Breast epithelium (tissue), 4 donors: ENCODE measurements at regions not wholly inside any gene's neighbourhood (a gene's known extent, or its start where the extent isn't known, plus 50 kb on each side); places are given as distances from the start of the nearest gene placed in this dataset.

Source experiments
- DNase-seq, 2 donors: peaks; one replicate each; pipeline ENCODE4 v3.0.0-alpha.2; 2019; ENCODE audit warnings: low spot score in 2 of 2
- H3K27ac ChIP-seq, 2 donors: fragments of 200-600 bp; sonication (generic) in 1 of 2; one replicate each; pipeline ENCODE4 v1.5.1; 2016 to 2019; ENCODE audit warnings: mild to moderate bottlenecking in 1 of 2
- H3K27me3 ChIP-seq, 2 donors: fragments of 200-600 bp; sonication (generic) in 1 of 2; one replicate each; pipeline versions ENCODE4 v1.5.1 to v1.6.0; 2017 to 2019; ENCODE audit warnings: control low read depth in 1 of 2, mild to moderate bottlenecking in 1 of 2
- H3K36me3 ChIP-seq: fragments of 200-600 bp; one replicate; pipeline ENCODE4 v1.5.1; 2019
- H3K4me1 ChIP-seq, 2 donors: fragments of 200-600 bp; sonication (generic); one replicate each; pipeline ENCODE4 v1.5.1; 2016 to 2019; ENCODE audit warnings: control low read depth in 1 of 2
- H3K4me3 ChIP-seq, 3 donors: fragments of 200-600 bp; sonication (generic); 1 replicate in 2 of 3; 2 replicates in 1 of 3; pipeline ENCODE4 v1.5.1; 2016 to 2019; ENCODE audit warnings: mild to moderate bottlenecking in 3 of 3, moderate library complexity in 2 of 3
- H3K9me3 ChIP-seq, 2 donors: fragments of 200-600 bp; sonication (generic) in 1 of 2; one replicate each; pipeline ENCODE4 v1.5.1; 2016 to 2019; ENCODE audit warnings: control low read depth in 1 of 2
- POLR2A ChIP-seq: fragments of 450-650 bp; IDR thresholded peaks from one replicate; pipeline ENCODE4 v1.6.1; 2016; ENCODE audit warnings: antibody characterized with exemption, mild to moderate bottlenecking, moderate library complexity
- POLR2AphosphoS5 ChIP-seq, 3 donors: sonication (generic); formaldehyde crosslinking; IDR thresholded peaks; one replicate each; pipeline ENCODE4 v1.6.1; 2017; ENCODE audit warnings: antibody characterized with exemption in 3 of 3
- intact Hi-C: fragments of 100-400 bp; cut with DNase I; formaldehyde crosslinking; loops from one replicate; pipeline ENCODE4 v1.15.1; 2023; ENCODE audit warnings: low total_unique reads
- TF ChIP-seq, protein P1 (sequence below), 3 donors: fragments of 450-650 bp; IDR thresholded peaks; one replicate each; pipeline ENCODE4 v1.5.1; 2016 to 2017; ENCODE audit warnings: antibody characterized with exemption in 3 of 3, mild to moderate bottlenecking in 3 of 3, moderate library complexity in 3 of 3

DNA sequence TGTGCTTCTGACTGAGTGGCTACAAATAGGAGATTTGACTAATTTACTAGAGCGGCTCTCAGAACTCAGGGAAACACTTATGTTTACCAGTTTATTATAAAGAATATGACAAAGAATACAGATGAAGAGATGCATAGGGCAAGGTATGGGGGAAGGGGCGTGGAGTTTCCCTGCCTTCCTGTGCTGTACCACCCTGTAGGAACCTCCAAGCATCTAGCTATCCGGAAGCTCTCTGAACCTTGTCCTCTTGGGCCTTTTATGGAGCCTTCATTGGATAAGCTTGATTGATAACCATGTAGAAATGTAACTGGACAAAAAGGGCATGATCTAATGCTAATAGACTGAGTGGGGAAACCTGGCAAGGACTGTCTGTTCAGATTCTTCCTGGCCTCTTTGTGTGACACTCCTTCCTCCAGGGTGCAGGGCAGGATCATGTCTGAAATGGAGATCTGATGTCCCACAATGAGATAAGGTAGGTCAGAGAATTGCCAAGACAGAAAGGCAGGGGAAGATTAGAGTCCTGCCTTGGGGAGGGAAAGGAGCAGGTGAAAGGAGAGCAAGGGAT, 101.8 kb upstream of the NPAS2 start:
- Histone ChIP-seq H3K4me1 (no peaks in the 10 kb centered on the region), H3K36me3 (no peaks in the 10 kb centered on the region), H3K27me3 (no peaks in the 10 kb centered on the region), H3K27ac (no peak overlapping the region), H3K4me3 (no peak overlapping the region), H3K9me3 (peaks cover 0 to 6% of the 10 kb centered on the region in 2 donors)
- no peak for DNase-seq
- intact Hi-C loops: no loop called here
- TF ChIP-seq, protein P1, sequence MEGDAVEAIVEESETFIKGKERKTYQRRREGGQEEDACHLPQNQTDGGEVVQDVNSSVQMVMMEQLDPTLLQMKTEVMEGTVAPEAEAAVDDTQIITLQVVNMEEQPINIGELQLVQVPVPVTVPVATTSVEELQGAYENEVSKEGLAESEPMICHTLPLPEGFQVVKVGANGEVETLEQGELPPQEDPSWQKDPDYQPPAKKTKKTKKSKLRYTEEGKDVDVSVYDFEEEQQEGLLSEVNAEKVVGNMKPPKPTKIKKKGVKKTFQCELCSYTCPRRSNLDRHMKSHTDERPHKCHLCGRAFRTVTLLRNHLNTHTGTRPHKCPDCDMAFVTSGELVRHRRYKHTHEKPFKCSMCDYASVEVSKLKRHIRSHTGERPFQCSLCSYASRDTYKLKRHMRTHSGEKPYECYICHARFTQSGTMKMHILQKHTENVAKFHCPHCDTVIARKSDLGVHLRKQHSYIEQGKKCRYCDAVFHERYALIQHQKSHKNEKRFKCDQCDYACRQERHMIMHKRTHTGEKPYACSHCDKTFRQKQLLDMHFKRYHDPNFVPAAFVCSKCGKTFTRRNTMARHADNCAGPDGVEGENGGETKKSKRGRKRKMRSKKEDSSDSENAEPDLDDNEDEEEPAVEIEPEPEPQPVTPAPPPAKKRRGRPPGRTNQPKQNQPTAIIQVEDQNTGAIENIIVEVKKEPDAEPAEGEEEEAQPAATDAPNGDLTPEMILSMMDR (IDR thresholded peaks at IDR 0.05): no peak
- TF ChIP-seq POLR2A (no peak), POLR2AphosphoS5 (IDR thresholded peaks at IDR 0.05) (no peak)

DNA sequence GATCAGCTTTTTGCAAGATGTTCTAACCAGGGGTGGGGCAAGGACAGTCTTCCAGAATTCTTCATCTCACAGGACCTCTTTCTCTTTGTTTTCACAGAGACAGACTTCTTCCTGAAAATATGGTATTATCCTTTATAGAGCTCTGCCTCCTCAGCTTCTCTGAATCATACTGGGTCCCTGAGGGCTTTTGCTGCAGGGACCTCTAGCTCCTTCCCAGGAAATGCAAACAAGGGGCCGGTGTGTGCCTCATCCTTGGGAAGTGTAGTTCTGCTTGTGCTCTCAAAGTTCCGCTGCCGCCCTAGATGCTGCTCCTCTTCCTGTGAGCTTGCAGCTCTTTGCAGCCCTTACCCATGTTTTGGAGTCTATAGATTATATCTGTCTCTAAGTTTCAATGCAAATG, 99.5 kb upstream of the NPAS2 start:
- Histone ChIP-seq H3K27me3 (no peaks in the 10 kb centered on the region), H3K27ac (no peak overlapping the region), H3K9me3 (peaks cover 0 to 6% of the 10 kb centered on the region in 2 donors), H3K36me3 (no peaks in the 10 kb centered on the region), H3K4me1 (no peaks in the 10 kb centered on the region), H3K4me3 (no peak overlapping the region)
- no peak for DNase-seq
- TF ChIP-seq, protein P1 (IDR thresholded peaks at IDR 0.05): no peak
- TF ChIP-seq POLR2AphosphoS5 (IDR thresholded peaks at IDR 0.05) (no peak), POLR2A (no peak)
- intact Hi-C loops: loop anchor here (10.0 kb wide), 1 partner anchor 274 kb away; no protein-coding TSS in a partner anchor

DNA sequence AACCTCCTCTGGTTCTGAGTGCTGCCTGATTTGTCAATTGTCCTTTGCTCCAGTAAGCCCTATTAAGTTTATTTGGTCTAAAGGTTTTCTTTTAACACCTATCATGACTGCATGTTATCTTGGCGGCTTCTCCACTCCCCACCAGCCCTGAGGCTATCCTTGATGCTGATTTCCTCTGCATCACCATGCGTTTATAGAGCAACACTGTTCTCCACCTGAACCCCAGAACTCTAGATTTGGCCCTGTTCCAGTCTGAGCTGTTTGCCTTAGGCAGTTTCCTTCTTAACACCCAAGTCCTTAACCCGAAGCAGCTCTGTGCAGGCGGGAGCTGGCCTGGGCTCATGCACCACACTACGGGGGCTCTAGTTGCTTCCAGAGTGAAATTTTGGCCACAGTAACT, 98.2 kb upstream of the NPAS2 start:
- TF ChIP-seq POLR2AphosphoS5 (IDR thresholded peaks at IDR 0.05): no peak
- no peak for TF ChIP-seq POLR2A
- TF ChIP-seq, protein P1 (IDR thresholded peaks at IDR 0.05): no peak
- intact Hi-C loops: loop anchor here (10.0 kb wide), 1 partner anchor 273 kb away; no protein-coding TSS in a partner anchor
- Histone ChIP-seq H3K4me3 (no peak overlapping the region), H3K9me3 (peaks cover 0 to 6% of the 10 kb centered on the region in 2 donors), H3K27me3 (no peaks in the 10 kb centered on the region), H3K36me3 (no peaks in the 10 kb centered on the region), H3K27ac (no peak overlapping the region), H3K4me1 (no peaks in the 10 kb centered on the region)
- no peak for DNase-seq

DNA sequence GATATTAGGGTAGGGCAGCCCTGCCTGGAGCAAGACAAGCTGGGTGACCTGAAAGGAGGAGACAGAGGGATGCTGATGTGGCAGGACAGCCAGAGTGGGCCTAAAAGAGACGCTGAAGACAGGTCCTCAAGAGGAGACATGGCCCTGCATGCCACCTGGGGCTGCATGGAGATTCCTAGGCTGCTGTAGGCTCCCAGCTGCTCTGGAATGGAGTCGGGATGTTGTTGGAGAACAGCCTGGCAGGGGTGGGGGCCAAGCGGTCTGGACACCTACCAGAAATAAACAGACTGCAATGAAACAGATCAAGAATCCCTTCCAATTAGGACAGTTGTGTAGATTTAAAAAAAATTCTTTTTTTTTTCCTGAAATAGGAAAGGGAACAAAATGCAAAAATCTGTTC, 97.8 kb upstream of the NPAS2 start:
- Histone ChIP-seq H3K4me1 (no peaks in the 10 kb centered on the region), H3K36me3 (no peaks in the 10 kb centered on the region), H3K27ac (no peak overlapping the region), H3K4me3 (no peak overlapping the region), H3K27me3 (no peaks in the 10 kb centered on the region), H3K9me3 (peaks cover 0 to 6% of the 10 kb centered on the region in 2 donors)
- no peak for DNase-seq
- intact Hi-C loops: loop anchor here (10.0 kb wide), 1 partner anchor 273 kb away; no protein-coding TSS in a partner anchor
- TF ChIP-seq POLR2AphosphoS5 (IDR thresholded peaks at IDR 0.05) (no peak), POLR2A (no peak)
- TF ChIP-seq, protein P1 (IDR thresholded peaks at IDR 0.05): no peak

DNA sequence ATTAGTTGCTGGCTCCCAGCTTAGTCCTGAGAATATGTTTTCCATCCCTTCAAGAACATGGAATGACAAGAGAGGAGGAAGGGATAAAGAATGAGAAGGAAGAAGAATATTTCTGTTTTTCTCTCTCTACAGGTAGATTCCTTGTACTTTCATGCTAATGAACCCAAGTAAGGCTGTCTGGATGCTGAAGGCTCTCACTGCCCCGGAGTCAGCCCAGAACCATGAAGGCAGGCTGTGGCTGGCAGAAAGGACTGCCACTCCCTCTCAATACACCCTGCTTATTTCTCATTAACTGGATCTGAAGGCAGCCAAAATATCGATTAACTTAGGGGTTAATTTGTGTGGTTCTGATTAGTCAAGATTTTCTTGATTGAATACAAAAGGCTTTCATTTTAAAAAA, 93.1 kb upstream of the NPAS2 start:
- no peak for DNase-seq
- intact Hi-C loops: loop anchor here (10.0 kb wide), 1 partner anchor 268 kb away; no protein-coding TSS in a partner anchor
- Histone ChIP-seq H3K36me3 (no peaks in the 10 kb centered on the region), H3K9me3 (no peaks in the 10 kb centered on the region), H3K4me3 (no peak overlapping the region), H3K27ac (no peak overlapping the region), H3K27me3 (no peaks in the 10 kb centered on the region), H3K4me1 (no peaks in the 10 kb centered on the region)
- TF ChIP-seq POLR2A (no peak), POLR2AphosphoS5 (IDR thresholded peaks at IDR 0.05) (no peak)
- TF ChIP-seq, protein P1 (IDR thresholded peaks at IDR 0.05): no peak
